Fibroblast of lung (primary cell): ENCODE measurements at regions not wholly inside any gene's neighbourhood (a gene's known extent, or its start where the extent isn't known, plus 50 kb on each side); places are given as distances from the start of the nearest gene placed in this dataset.

Source experiments
- DNase-seq, 2 donors: peaks; one replicate each; pipeline versions ENCODE4 v3.0.0 to v3.0.0-alpha.2; 2010; ENCODE audit warnings: low read depth in 2 of 2
- H2AFZ ChIP-seq: 2 replicates; pipeline ENCODE4 v1.5.1; 2012; ENCODE audit warnings: low read length, control low read depth, inconsistent platforms
- H3K27ac ChIP-seq: 2 replicates; pipeline ENCODE4 v1.5.1; 2011; ENCODE audit warnings: low read length, control low read depth; ENCODE audit not compliant: insufficient read depth
- H3K27me3 ChIP-seq: 2 replicates; pipeline ENCODE4 v1.5.1; 2011; ENCODE audit warnings: mild to moderate bottlenecking, low read length; ENCODE audit not compliant: control insufficient read depth, insufficient read depth
- H3K36me3 ChIP-seq: 2 replicates; pipeline ENCODE4 v1.5.1; 2011; ENCODE audit warnings: low read length; ENCODE audit not compliant: control insufficient read depth, insufficient read depth
- H3K4me1 ChIP-seq: 2 replicates; pipeline ENCODE4 v1.5.1; 2011; ENCODE audit warnings: low read length; ENCODE audit not compliant: control insufficient read depth, insufficient read depth; ENCODE audit errors: extremely low read depth
- H3K4me2 ChIP-seq: 2 replicates; pipeline ENCODE4 v1.5.1; 2011; ENCODE audit warnings: low read length, control low read depth; ENCODE audit not compliant: insufficient read depth; ENCODE audit errors: extremely low read depth
- H3K4me3 ChIP-seq, 4 experiments: fragments of 200-600 bp in 1 of 4; sonication (generic) in 1 of 4; replicated peaks in 1 of 4; 2 replicates each; pipeline ENCODE4 v1.5.1; 2011 to 2016; ENCODE audit warnings: low read length in 4 of 4, low read depth in 3 of 4, mild to moderate bottlenecking in 3 of 4, control low read depth in 2 of 4, inconsistent platforms in 1 of 4, mixed read lengths in 1 of 4; ENCODE audit not compliant: insufficient read depth in 1 of 4; ENCODE audit errors: control extremely low read depth in 1 of 4
- H3K79me2 ChIP-seq: 2 replicates; pipeline ENCODE4 v1.5.1; 2012; ENCODE audit warnings: mild to moderate bottlenecking, low read length, inconsistent platforms; ENCODE audit not compliant: control insufficient read depth, insufficient read depth
- H3K9ac ChIP-seq: 2 replicates; pipeline ENCODE4 v1.5.1; 2011; ENCODE audit warnings: mild to moderate bottlenecking, low read length, control low read depth; ENCODE audit not compliant: insufficient read depth
- H3K9me3 ChIP-seq: 2 replicates; pipeline ENCODE4 v1.5.1; 2012; ENCODE audit warnings: low read depth, low read length; ENCODE audit not compliant: control insufficient read depth, insufficient read depth
- H4K20me1 ChIP-seq: 2 replicates; pipeline ENCODE4 v1.5.1; 2011; ENCODE audit warnings: low read length; ENCODE audit not compliant: control insufficient read depth, insufficient read depth; ENCODE audit errors: extremely low read depth
- EZH2 ChIP-seq: IDR thresholded peaks from 2 replicates; pipeline ENCODE4 v1.5.1; 2012; ENCODE audit warnings: low read length, control low read depth, mild to moderate bottlenecking; ENCODE audit errors: missing control alignments
- TF ChIP-seq, protein P1 (sequence below), 2 donors: IDR thresholded peaks in 1 of 2; conservative IDR thresholded peaks in 1 of 2; 1 replicate in 1 of 2; 2 replicates in 1 of 2; pipeline ENCODE4 v1.5.1; 2011 to 2012; ENCODE audit warnings: low read length in 2 of 2, control low read depth in 1 of 2, inconsistent platforms in 1 of 2, low read depth in 1 of 2, mild to moderate bottlenecking in 1 of 2

DNA sequence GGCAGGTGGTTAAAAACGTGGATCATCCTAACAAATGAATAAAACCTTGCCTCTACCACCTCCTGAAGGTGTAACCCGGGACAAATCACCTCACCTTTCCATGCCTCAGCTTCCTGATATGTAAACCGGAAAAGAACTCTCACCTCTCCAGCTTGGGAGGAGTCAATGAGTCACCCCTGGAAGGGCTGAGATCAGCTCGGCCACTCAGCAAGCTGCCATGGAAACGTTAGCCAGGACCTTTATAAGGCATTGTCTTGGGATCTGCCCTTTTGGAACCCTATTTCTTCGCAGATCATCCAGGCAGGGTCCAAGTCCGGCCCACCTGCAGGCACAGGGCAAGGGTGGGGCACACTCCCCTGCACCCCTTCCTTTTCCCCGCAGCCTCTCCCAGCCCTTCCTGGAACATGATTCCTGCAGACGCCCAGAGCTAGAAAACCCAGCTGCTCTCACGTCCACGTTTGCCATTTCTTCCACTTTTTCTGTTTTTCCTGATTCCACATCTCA is 81.6 kb upstream of the PFKP start:
- Histone ChIP-seq H2AFZ (no peak overlapping the region), H3K4me3 (no peak overlapping the region), H3K27ac (no peak overlapping the region), H3K79me2 (no peaks in the 10 kb centered on the region), H3K36me3 (no peaks in the 10 kb centered on the region), H4K20me1 (no peaks in the 10 kb centered on the region), H3K9ac (no peak overlapping the region), H3K27me3 (no peaks in the 10 kb centered on the region), H3K4me1 (no peaks in the 10 kb centered on the region), H3K4me2 (no peak overlapping the region), H3K9me3 (no peaks in the 10 kb centered on the region)
- TF ChIP-seq EZH2 = no peak
- TF ChIP-seq, protein P1, sequence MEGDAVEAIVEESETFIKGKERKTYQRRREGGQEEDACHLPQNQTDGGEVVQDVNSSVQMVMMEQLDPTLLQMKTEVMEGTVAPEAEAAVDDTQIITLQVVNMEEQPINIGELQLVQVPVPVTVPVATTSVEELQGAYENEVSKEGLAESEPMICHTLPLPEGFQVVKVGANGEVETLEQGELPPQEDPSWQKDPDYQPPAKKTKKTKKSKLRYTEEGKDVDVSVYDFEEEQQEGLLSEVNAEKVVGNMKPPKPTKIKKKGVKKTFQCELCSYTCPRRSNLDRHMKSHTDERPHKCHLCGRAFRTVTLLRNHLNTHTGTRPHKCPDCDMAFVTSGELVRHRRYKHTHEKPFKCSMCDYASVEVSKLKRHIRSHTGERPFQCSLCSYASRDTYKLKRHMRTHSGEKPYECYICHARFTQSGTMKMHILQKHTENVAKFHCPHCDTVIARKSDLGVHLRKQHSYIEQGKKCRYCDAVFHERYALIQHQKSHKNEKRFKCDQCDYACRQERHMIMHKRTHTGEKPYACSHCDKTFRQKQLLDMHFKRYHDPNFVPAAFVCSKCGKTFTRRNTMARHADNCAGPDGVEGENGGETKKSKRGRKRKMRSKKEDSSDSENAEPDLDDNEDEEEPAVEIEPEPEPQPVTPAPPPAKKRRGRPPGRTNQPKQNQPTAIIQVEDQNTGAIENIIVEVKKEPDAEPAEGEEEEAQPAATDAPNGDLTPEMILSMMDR (conservative IDR thresholded peaks at IDR 0.05 in 1 of 2, IDR thresholded peaks at IDR 0.05 in 1 of 2; ENCODE audit: low read depth in 1 of 2, low read length in 2 of 2) = no peak
- peak; percentile 28 to 74 for DNase-seq

DNA sequence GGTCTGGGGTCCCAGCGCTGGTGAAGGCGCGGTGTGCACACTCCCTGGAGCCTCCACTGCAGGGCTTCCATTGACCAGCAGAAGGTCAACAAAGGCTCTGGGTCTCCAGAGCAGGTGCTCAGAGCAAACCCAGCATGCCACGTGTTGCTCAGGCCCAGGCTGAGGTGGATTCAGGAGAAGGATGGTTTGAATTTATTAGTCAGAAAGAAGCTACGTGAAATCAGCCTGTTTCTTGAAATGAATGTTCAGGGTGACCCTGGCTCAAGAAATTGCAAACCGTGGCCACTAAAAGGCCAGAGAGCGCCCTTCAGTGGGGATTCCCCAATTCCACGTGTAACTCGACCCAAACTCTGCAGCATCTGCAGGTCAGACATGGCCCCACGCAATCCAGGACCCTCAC is 82.7 kb upstream of the PFKP start:
- Histone ChIP-seq H3K9me3 (no peaks in the 10 kb centered on the region), H3K4me1 (no peaks in the 10 kb centered on the region), H3K9ac (no peak overlapping the region), H4K20me1 (no peaks in the 10 kb centered on the region), H3K27me3 (no peaks in the 10 kb centered on the region), H3K27ac (no peak overlapping the region), H3K4me3 (no peak overlapping the region), H2AFZ (no peak overlapping the region), H3K4me2 (no peak overlapping the region), H3K36me3 (no peaks in the 10 kb centered on the region), H3K79me2 (no peaks in the 10 kb centered on the region)
- no peak for TF ChIP-seq EZH2
- TF ChIP-seq, protein P1 (conservative IDR thresholded peaks at IDR 0.05 in 1 of 2, IDR thresholded peaks at IDR 0.05 in 1 of 2; ENCODE audit: low read depth in 1 of 2, low read length in 2 of 2) = no peak
- DNase-seq = no peak

DNA sequence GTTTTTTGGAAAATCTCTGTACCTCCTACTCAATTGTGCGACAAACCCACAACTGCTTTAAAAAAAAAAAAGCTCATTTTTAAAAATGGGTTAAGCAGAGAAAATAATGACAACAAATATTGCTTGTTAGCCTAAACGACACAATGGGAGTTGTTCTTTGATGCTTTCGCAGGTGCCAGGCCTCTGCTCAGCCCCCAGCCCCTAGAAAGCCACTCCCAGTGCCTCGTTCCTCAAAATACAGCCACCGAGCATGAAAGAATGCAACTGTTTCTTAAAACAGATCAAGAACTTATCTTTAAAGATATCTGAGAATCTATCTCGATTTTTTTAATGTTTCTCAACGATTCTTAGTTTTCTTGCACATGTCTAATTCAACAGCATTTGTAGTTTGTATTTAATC is 85.2 kb upstream of the PFKP start:
- no peak overlapping the region for H3K4me2 ChIP-seq

More for the DNA sequence above, 85.2 kb upstream of the PFKP start:
- Histone ChIP-seq H3K27ac (no peak overlapping the region), H3K79me2 (no peaks in the 10 kb centered on the region), H3K4me1 (no peaks in the 10 kb centered on the region), H3K9ac (no peak overlapping the region), H4K20me1 (no peaks in the 10 kb centered on the region), H3K4me3 (no peak overlapping the region), H3K9me3 (no peaks in the 10 kb centered on the region), H2AFZ (no peak overlapping the region), H3K27me3 (no peaks in the 10 kb centered on the region), H3K36me3 (no peaks in the 10 kb centered on the region)
- DNase-seq = no peak
- TF ChIP-seq EZH2 = no peak
- TF ChIP-seq, protein P1 (conservative IDR thresholded peaks at IDR 0.05 in 1 of 2, IDR thresholded peaks at IDR 0.05 in 1 of 2; ENCODE audit: low read depth in 1 of 2, low read length in 2 of 2) = no peak
